IMR-90 (cell line): ENCODE measurements at regions not wholly inside any gene's neighbourhood (a gene's known extent, or its start where the extent isn't known, plus 50 kb on each side); places are given as distances from the start of the nearest gene placed in this dataset.

Experiments
- ATAC-seq: fragments of 200-7000 bp; cut with Tn5 transposase; 2 replicates; pipeline ENCODE4 v1.9.1; 2020; ENCODE audit warnings: low read depth, mild to moderate bottlenecking, moderate library complexity
- BruUV-seq: library from RNA; stranded (reverse); fragments of 400-500 nt; replicated peaks from 2 replicates; lab custom pipeline; 2021; lab: Mats Ljungman, UMichigan
- CTCF ChIA-PET: fragments of 300-600 bp; formaldehyde crosslinking; extraction: SDS; loops from one replicate; lab custom pipeline; 2021; ENCODE audit warnings: antibody characterized with exemption; lab: Yijun Ruan, JAX
- POLR2A ChIA-PET: fragments of 300-600 bp; sonication (Branson Sonifier 250); formaldehyde crosslinking; loops from one replicate; lab custom pipeline; 2022; ENCODE audit warnings: antibody characterized with exemption; ENCODE audit not compliant: unreplicated experiment; lab: Charles Lee
- DNase-seq: peaks from one replicate; pipeline ENCODE4 v3.0.0; 2013
- H2AFZ ChIP-seq: replicated peaks from 2 replicates; pipeline ENCODE3; 2013; ENCODE audit warnings: low read length, mild to moderate bottlenecking; ENCODE audit not compliant: poor library complexity
- H2AK5ac ChIP-seq: 2 replicates; pipeline ENCODE4 v1.6.1; 2013; ENCODE audit warnings: low read depth, low read length, inconsistent platforms
- H2AK9ac ChIP-seq: replicated peaks from 2 replicates; pipeline ENCODE3; 2013; ENCODE audit warnings: mild to moderate bottlenecking, low read depth, low read length, moderate library complexity; ENCODE audit not compliant: poor library complexity
- H2BK120ac ChIP-seq: 2 replicates; pipeline ENCODE4 v1.6.1; 2013; ENCODE audit warnings: low read depth, low read length, inconsistent platforms
- H2BK15ac ChIP-seq: 3 replicates; pipeline ENCODE4 v1.6.1; 2013; ENCODE audit warnings: low read depth, low read length, inconsistent platforms
- H2BK20ac ChIP-seq: 2 replicates; pipeline ENCODE4 v1.6.1; 2013; ENCODE audit warnings: low read depth, mild to moderate bottlenecking, inconsistent platforms, low read length, moderate library complexity
- H2BK5ac ChIP-seq: 2 replicates; pipeline ENCODE4 v1.6.1; 2013; ENCODE audit warnings: mild to moderate bottlenecking, low read depth, low read length, inconsistent platforms; ENCODE audit not compliant: poor library complexity, severe bottlenecking
- H3K14ac ChIP-seq: replicated peaks from 2 replicates; pipeline ENCODE4 v1.6.1; 2013; ENCODE audit warnings: low read depth, low read length, inconsistent platforms
- H3K18ac ChIP-seq: 2 replicates; pipeline ENCODE4 v1.6.1; 2013; ENCODE audit warnings: low read depth, low read length, control low read depth
- H3K23ac ChIP-seq: 2 replicates; pipeline ENCODE4 v1.6.1; 2013; ENCODE audit warnings: low read depth, low read length, inconsistent platforms
- H3K27ac ChIP-seq: 2 replicates; pipeline ENCODE4 v1.5.1; 2013; ENCODE audit warnings: mild to moderate bottlenecking, control low read depth, low read length; ENCODE audit not compliant: insufficient read depth
- H3K27me3 ChIP-seq: 2 replicates; pipeline ENCODE4 v1.6.1; 2013; ENCODE audit warnings: low read length; ENCODE audit not compliant: control insufficient read depth, insufficient read depth
- H3K36me3 ChIP-seq: 2 replicates; pipeline ENCODE4 v1.6.1; 2013; ENCODE audit warnings: low read length, mixed read lengths; ENCODE audit not compliant: control insufficient read depth, insufficient read depth
- H3K4ac ChIP-seq: 2 replicates; pipeline ENCODE4 v1.6.1; 2013; ENCODE audit warnings: low read depth, low read length, inconsistent platforms
- H3K4me1 ChIP-seq: 2 replicates; pipeline ENCODE4 v1.6.1; 2013; ENCODE audit warnings: low read length, mixed read lengths; ENCODE audit not compliant: control insufficient read depth, insufficient read depth
- H3K4me2 ChIP-seq: 2 replicates; pipeline ENCODE4 v1.6.1; 2013; ENCODE audit warnings: low read depth, mild to moderate bottlenecking, control low read depth, low read length, moderate library complexity
- H3K4me3 ChIP-seq: 2 replicates; pipeline ENCODE4 v1.5.1; 2013; ENCODE audit warnings: low read depth, mild to moderate bottlenecking, control low read depth, low read length, moderate library complexity; ENCODE audit not compliant: insufficient read depth
- H3K56ac ChIP-seq: 2 replicates; pipeline ENCODE4 v1.6.1; 2013; ENCODE audit warnings: low read length, inconsistent platforms; ENCODE audit not compliant: insufficient read depth; ENCODE audit errors: extremely low read depth
- H3K79me1 ChIP-seq, 2 experiments: 2 replicates each; pipeline ENCODE4 v1.6.1; 2013; ENCODE audit warnings: low read length in 2 of 2, inconsistent platforms in 1 of 2, low read depth in 1 of 2
- H3K9ac ChIP-seq: 2 replicates; pipeline ENCODE4 v1.6.1; 2013; ENCODE audit warnings: low read depth, low read length, control low read depth
- H3K9me1 ChIP-seq: 2 replicates; pipeline ENCODE4 v1.6.1; 2013; ENCODE audit warnings: low read length, inconsistent platforms; ENCODE audit not compliant: insufficient read depth
- H3K9me3 ChIP-seq: 2 replicates; pipeline ENCODE4 v1.6.1; 2013; ENCODE audit warnings: low read length; ENCODE audit not compliant: control insufficient read depth, insufficient read depth
- H4K20me1 ChIP-seq: 2 replicates; pipeline ENCODE4 v1.6.1; 2013; ENCODE audit warnings: low read length, inconsistent platforms; ENCODE audit not compliant: insufficient read depth
- H4K5ac ChIP-seq: 2 replicates; pipeline ENCODE4 v1.6.1; 2013; ENCODE audit warnings: mild to moderate bottlenecking, low read depth, low read length, control low read depth
- H4K8ac ChIP-seq, 2 experiments: 2 replicates each; pipeline ENCODE4 v1.6.1; 2013; ENCODE audit warnings: low read depth in 2 of 2, low read length in 2 of 2, control low read depth in 1 of 2, inconsistent platforms in 1 of 2
- H4K91ac ChIP-seq: 2 replicates; pipeline ENCODE4 v1.6.1; 2013; ENCODE audit warnings: low read depth, low read length, inconsistent platforms; ENCODE audit not compliant: insufficient read depth
- BHLHE40 ChIP-seq: fragments of 150-350 bp; IDR thresholded peaks from 2 replicates; pipeline ENCODE4 v1.6.1; 2016; ENCODE audit warnings: mild to moderate bottlenecking, low read depth, low read length
- CEBPB ChIP-seq: IDR thresholded peaks from 2 replicates; pipeline ENCODE4 v1.6.1; 2012; ENCODE audit warnings: low read depth, low read length, improper control_type of control experiment
- CHD1 ChIP-seq: IDR thresholded peaks from 2 replicates; pipeline ENCODE4 v1.6.1; 2012; ENCODE audit warnings: low read depth, low read length, improper control_type of control experiment
- CTCF ChIP-seq: conservative IDR thresholded peaks from 2 replicates; pipeline ENCODE4 v1.5.1; 2012; ENCODE audit warnings: mild to moderate bottlenecking, low read depth, low read length, improper control_type of control experiment
- MAFK ChIP-seq: IDR thresholded peaks from 2 replicates; pipeline ENCODE4 v1.6.1; 2012; ENCODE audit warnings: low read depth, low read length, improper control_type of control experiment
- MAZ ChIP-seq: IDR thresholded peaks from 2 replicates; pipeline ENCODE4 v1.6.1; 2012; ENCODE audit warnings: low read depth, mild to moderate bottlenecking, low read length, improper control_type of control experiment, moderate library complexity, borderline replicate concordance
- MXI1 ChIP-seq: IDR thresholded peaks from 2 replicates; pipeline ENCODE4 v1.6.1; 2012; ENCODE audit warnings: low read depth, mild to moderate bottlenecking, low read length, moderate library complexity, borderline replicate concordance
- NFE2L2 ChIP-seq: fragments of 150-350 bp; IDR thresholded peaks from 2 replicates; pipeline ENCODE4 v1.6.1; 2016; ENCODE audit warnings: low read depth, mild to moderate bottlenecking, low read length
- POLR2A ChIP-seq: IDR thresholded peaks from 2 replicates; pipeline ENCODE4 v1.6.1; 2012; ENCODE audit warnings: mild to moderate bottlenecking, low read depth, low read length
- RAD21 ChIP-seq: IDR thresholded peaks from 2 replicates; pipeline ENCODE4 v1.6.1; 2012; ENCODE audit warnings: low read length, improper control_type of control experiment
- RCOR1 ChIP-seq: IDR thresholded peaks from 2 replicates; pipeline ENCODE4 v1.6.1; 2012; ENCODE audit warnings: mild to moderate bottlenecking, low read length, improper control_type of control experiment; ENCODE audit not compliant: insufficient replicate concordance
- RFX5 ChIP-seq: IDR thresholded peaks from 2 replicates; pipeline ENCODE4 v1.8.0; 2012; ENCODE audit warnings: low read depth, mild to moderate bottlenecking, low read length, moderate library complexity
- SMC3 ChIP-seq: fragments of 150-350 bp; IDR thresholded peaks from 2 replicates; pipeline ENCODE4 v1.6.1; 2016; ENCODE audit warnings: low read depth, mild to moderate bottlenecking, antibody characterized with exemption, low read length, moderate library complexity
- USF2 ChIP-seq: fragments of 150-350 bp; IDR thresholded peaks from 2 replicates; pipeline ENCODE4 v1.6.1; 2017; ENCODE audit warnings: mild to moderate bottlenecking, antibody characterized with exemption, low read length, low read depth
- WGBS, 2 experiments: methylation state at CpG; one replicate each; pipeline versions ENCODE4 v1.1.5 to v1.1.7; 2013; ENCODE audit warnings: missing lambda C conversion rate in 2 of 2; ENCODE audit not compliant: insufficient read length in 1 of 2; ENCODE audit errors: extremely low coverage in 2 of 2; 5-methylcytosine and 5-hydroxymethylcytosine counted together
- dilution Hi-C: fragments of 300-500 bp; cut with HindIII; formaldehyde crosslinking; loops from one replicate; pipeline ENCODE4 v1.14.3; 2018; ENCODE audit warnings: low sequenced_read_pairs; ENCODE audit not compliant: unreplicated experiment
- in situ Hi-C: fragments of 300-500 bp; cut with MboI; formaldehyde crosslinking; loops from 3 replicates; pipeline ENCODE4 v1.14.3; 2019; ENCODE audit warnings: low sequenced_read_pairs, inconsistent platforms, mixed read lengths
- intact Hi-C: fragments of 100-400 bp; cut with micrococcal nuclease; formaldehyde crosslinking; loops from 2 replicates; pipeline ENCODE4 v1.10.0; 2022
- TF ChIP-seq, protein P1 (sequence below): fragments of 150-350 bp; IDR thresholded peaks from 2 replicates; pipeline ENCODE4 v1.6.1; 2016; ENCODE audit warnings: low read depth, mild to moderate bottlenecking, low read length, moderate library complexity, borderline replicate concordance

DNA sequence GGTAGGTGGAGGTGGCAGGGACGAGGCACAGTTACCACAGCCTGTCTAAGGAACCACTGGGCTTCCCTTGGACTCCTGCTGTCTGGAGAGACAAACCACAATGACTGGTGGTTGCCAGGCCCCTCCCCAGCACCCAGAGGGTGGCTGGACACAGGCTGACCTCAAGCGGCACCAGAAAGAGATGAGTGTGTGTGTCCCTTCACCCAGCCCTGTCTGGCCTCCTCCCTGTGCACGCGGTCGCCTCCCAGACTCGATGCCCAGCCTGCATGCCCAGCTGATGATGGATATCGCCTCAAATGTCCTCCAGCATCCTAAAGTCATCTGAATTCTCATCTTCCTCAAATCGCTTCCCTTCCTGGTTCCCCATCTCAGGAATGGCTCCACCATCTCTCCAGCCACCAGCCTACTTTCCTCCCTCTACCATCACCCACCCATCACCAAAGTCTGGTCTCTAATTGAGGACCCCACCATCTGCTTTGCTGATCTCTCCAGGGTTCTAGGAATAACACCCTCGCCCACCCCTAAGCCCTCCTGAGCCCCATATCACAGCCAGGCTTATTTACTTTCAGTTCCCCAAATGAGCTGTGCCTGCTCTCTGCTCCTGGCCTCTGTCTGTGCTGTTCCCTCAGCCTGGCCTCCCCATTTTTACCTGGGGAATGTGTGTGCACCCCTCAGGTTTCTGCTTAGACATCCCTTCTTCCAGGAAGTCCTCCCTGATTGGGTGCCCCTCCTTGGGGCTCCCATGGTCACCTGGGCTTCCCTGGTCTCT is 52.5 kb upstream of the GGTA1 start:
- Histone ChIP-seq H3K23ac (no peak overlapping the region), H2BK120ac (no peak overlapping the region), H3K9me3 (no peaks in the 10 kb centered on the region), H3K18ac (no peak overlapping the region), H4K5ac (no peak overlapping the region), H3K4ac (no peak overlapping the region), H3K4me3 (no peak overlapping the region), H2BK15ac (no peak overlapping the region), H3K4me1 (peaks cover 3% of the 10 kb centered on the region; the same call in 1 of the 2 replicates), H2AFZ (peak overlapping the region; percentile 52), H4K91ac (no peak overlapping the region), H3K27ac (no peak overlapping the region), H2AK9ac (no peak overlapping the region), H3K36me3 (no peaks in the 10 kb centered on the region), H3K9me1 (peaks cover 5% of the 10 kb centered on the region; the same call in 1 of the 2 replicates), H3K79me1 (no peaks in the 10 kb centered on the region), H3K56ac (no peak overlapping the region), H3K27me3 (peaks cover 24% of the 10 kb centered on the region), H4K20me1 (no peaks in the 10 kb centered on the region; the same call in 1 of the 2 replicates), H2BK5ac (no peak overlapping the region), H2BK20ac (no peak overlapping the region), H3K4me2 (no peak overlapping the region), H2AK5ac (peak overlapping the region; percentile 43; the same call in 1 of the 2 replicates), H3K14ac (no peak overlapping the region), H4K8ac (no peak overlapping the region), H3K9ac (no peak overlapping the region)
- DNase-seq (no peak), ATAC-seq (no peak)
- ChIA-PET POLR2A (no interaction called here), CTCF (no interaction called here)
- 73% methylated on average over 6 of the region's 9 CpGs; no CpG with 5 or more reads in 1 of the 2 experiments for WGBS, 2 experiments
- dilution Hi-C loops (no loop called here), intact Hi-C loops (no loop called here), in situ Hi-C loops (loop anchor here (5.0 kb wide), 1 partner anchor 135 kb away; no protein-coding TSS in a partner anchor)
- no TSS peak for BruUV-seq
- TF ChIP-seq, protein P1, sequence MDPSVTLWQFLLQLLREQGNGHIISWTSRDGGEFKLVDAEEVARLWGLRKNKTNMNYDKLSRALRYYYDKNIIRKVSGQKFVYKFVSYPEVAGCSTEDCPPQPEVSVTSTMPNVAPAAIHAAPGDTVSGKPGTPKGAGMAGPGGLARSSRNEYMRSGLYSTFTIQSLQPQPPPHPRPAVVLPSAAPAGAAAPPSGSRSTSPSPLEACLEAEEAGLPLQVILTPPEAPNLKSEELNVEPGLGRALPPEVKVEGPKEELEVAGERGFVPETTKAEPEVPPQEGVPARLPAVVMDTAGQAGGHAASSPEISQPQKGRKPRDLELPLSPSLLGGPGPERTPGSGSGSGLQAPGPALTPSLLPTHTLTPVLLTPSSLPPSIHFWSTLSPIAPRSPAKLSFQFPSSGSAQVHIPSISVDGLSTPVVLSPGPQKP: no peak
- no peak for TF ChIP-seq MXI1
- TF ChIP-seq SMC3: no peak
- no peak for TF ChIP-seq MAZ
- TF ChIP-seq RFX5: no peak
- TF ChIP-seq CHD1: no peak
- TF ChIP-seq USF2: no peak
- no peak for TF ChIP-seq POLR2A
- no peak for TF ChIP-seq MAFK
- no peak for TF ChIP-seq RAD21
- no peak for TF ChIP-seq RCOR1
- TF ChIP-seq CEBPB: no peak
- no peak for TF ChIP-seq CTCF
- no peak for TF ChIP-seq NFE2L2
- no peak for TF ChIP-seq BHLHE40
